ENCODE measurements at regions not wholly inside any gene's neighbourhood (a gene's known extent, or its start where the extent isn't known, plus 50 kb on each side); places are given as distances from the start of the nearest gene placed in this dataset.

DNA sequence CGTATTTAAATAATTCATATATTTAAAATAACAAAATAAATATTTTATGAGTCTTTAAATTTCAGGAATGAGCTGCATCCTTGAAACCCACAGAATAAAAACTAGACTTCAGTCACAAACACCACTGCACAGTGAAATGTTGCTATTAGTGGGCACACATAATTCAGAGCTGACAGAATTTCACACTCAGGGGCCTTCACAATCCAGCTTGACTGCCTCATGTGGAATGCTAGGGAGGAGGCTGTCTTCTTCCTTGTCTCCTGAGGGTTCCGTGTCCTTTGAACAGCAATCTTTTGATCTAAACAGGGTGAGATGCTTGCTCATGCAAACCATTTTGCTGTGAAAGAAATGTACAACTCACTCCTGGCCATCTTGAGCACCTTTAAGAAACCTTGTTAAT is 346.7 kb downstream of the CCSER2 start:
- TF ChIP-seq CTCF (conservative IDR thresholded peaks at IDR 0.05; ENCODE audit: low read length) (no peak), EZH2phosphoT487 (IDR thresholded peaks at IDR 0.05; ENCODE audit: borderline replicate concordance) (no peak)

All from Loucy (cell line).